ENCODE measurements at regions not wholly inside any gene's neighbourhood (a gene's known extent, or its start where the extent isn't known, plus 50 kb on each side); places are given as distances from the start of the nearest gene placed in this dataset.

DNA sequence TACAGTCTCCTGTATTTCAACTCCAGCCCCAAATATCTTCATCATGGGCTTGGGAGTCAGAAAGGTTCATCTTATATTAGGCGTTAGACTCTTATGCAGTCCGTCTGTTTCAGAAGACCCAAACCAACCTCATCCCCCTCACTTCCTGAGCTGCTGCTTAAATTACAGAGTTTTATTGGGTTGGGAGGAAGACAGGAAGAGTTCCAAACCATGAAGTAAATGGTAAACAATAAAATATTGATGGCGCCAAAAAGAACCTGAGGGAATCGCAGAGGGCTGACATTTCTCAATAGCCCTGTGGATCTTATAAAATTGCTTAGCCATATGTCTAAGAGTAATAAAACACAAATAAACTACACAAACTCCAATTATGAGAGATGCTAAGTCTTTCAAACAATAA is 116.9 kb upstream of the C3orf80 start:
- Histone ChIP-seq H3K4me1 (ENCODE audit: insufficient read depth, low read length, poor library complexity, severe bottlenecking) (peaks cover 15% of the 10 kb centered on the region), H3F3A (ENCODE audit: low read depth) (no peaks in the 10 kb centered on the region), H2AFZ (ENCODE audit: low read length) (peak overlapping the region; percentile 60), H3K9me3 (ENCODE audit: insufficient read depth, low read depth, low read length) (no peaks in the 10 kb centered on the region), H3K4me2 (ENCODE audit: low read depth, low read length, poor library complexity, severe bottlenecking) (peak overlapping the region; percentile 62), H4K20me1 (ENCODE audit: insufficient read depth, low read length, poor library complexity, severe bottlenecking) (no peaks in the 10 kb centered on the region), H3K79me2 (ENCODE audit: insufficient read depth, low read length) (no peaks in the 10 kb centered on the region), H3K4me3 (ENCODE audit: low read length, poor library complexity, severe bottlenecking) (peak overlapping the region; percentile 12), H3K9ac (ENCODE audit: low read depth, low read length, poor library complexity, severe bottlenecking) (no peak overlapping the region), H3K36me3 (ENCODE audit: insufficient read depth, low read length) (no peaks in the 10 kb centered on the region), H3K27me3 (ENCODE audit: insufficient read depth, low read length, poor library complexity, severe bottlenecking) (no peaks in the 10 kb centered on the region), H3K9me2 (replicated peaks; ENCODE audit: low read depth, low read length) (no peaks in the 10 kb centered on the region)
- TF ChIP-seq CTCF (conservative IDR thresholded peaks at IDR 0.05; ENCODE audit: low read length) (no peak), EZH2phosphoT487 (IDR thresholded peaks at IDR 0.05; ENCODE audit: borderline replicate concordance) (no peak)

GRCh38 chr3:160112481-160112880 is 112.7 kb upstream of the C3orf80 start:
- Histone ChIP-seq H3K9me3 (ENCODE audit: insufficient read depth, low read depth, low read length) (no peaks in the 10 kb centered on the region), H4K20me1 (ENCODE audit: insufficient read depth, low read length, poor library complexity, severe bottlenecking) (no peaks in the 10 kb centered on the region), H3K36me3 (ENCODE audit: insufficient read depth, low read length) (no peaks in the 10 kb centered on the region), H3F3A (ENCODE audit: low read depth) (no peaks in the 10 kb centered on the region), H3K4me2 (ENCODE audit: low read depth, low read length, poor library complexity, severe bottlenecking) (no peak overlapping the region), H3K4me1 (ENCODE audit: insufficient read depth, low read length, poor library complexity, severe bottlenecking) (peaks cover 14% of the 10 kb centered on the region), H3K27me3 (ENCODE audit: insufficient read depth, low read length, poor library complexity, severe bottlenecking) (no peaks in the 10 kb centered on the region), H3K9me2 (replicated peaks; ENCODE audit: low read depth, low read length) (no peaks in the 10 kb centered on the region), H3K79me2 (ENCODE audit: insufficient read depth, low read length) (no peaks in the 10 kb centered on the region), H2AFZ (ENCODE audit: low read length) (no peak overlapping the region), H3K9ac (ENCODE audit: low read depth, low read length, poor library complexity, severe bottlenecking) (no peak overlapping the region), H3K4me3 (ENCODE audit: low read length, poor library complexity, severe bottlenecking) (no peak overlapping the region)
- TF ChIP-seq EZH2phosphoT487 (IDR thresholded peaks at IDR 0.05; ENCODE audit: borderline replicate concordance) (no peak), CTCF (conservative IDR thresholded peaks at IDR 0.05; ENCODE audit: low read length) (no peak)

DNA sequence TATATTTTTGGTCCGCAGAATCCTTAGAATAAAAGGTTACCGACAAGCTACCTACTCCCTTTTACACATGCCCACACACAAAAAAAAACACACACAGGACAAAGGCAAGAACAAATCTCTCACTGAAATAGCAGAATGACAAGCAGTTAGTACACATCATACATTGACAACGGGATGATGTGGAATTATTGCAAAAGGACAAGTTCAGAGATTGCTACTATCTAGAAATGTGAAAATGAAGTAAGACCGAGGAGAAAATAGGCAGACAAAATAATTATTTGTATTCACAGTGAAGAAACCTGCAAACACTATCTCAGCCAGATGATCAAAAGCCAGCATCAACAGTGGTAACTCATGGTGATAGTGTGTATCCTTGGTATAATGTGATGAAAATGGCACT is 112.2 kb upstream of the C3orf80 start:
- no peaks in the 10 kb centered on the region for H3K79me2 ChIP-seq (ENCODE audit: insufficient read depth, low read length)
- TF ChIP-seq CTCF (conservative IDR thresholded peaks at IDR 0.05; ENCODE audit: low read length) (no peak), EZH2phosphoT487 (IDR thresholded peaks at IDR 0.05; ENCODE audit: borderline replicate concordance) (no peak)
- H3K27me3 ChIP-seq (ENCODE audit: insufficient read depth, low read length, poor library complexity, severe bottlenecking), result no peaks in the 10 kb centered on the region
- H3K9ac ChIP-seq (ENCODE audit: low read depth, low read length, poor library complexity, severe bottlenecking), result no peak overlapping the region
- no peaks in the 10 kb centered on the region for H4K20me1 ChIP-seq (ENCODE audit: insufficient read depth, low read length, poor library complexity, severe bottlenecking)
- no peak overlapping the region for H3K4me3 ChIP-seq (ENCODE audit: low read length, poor library complexity, severe bottlenecking)
- no peaks in the 10 kb centered on the region for H3K9me3 ChIP-seq (ENCODE audit: insufficient read depth, low read depth, low read length)
- H3K4me2 ChIP-seq (ENCODE audit: low read depth, low read length, poor library complexity, severe bottlenecking), result no peak overlapping the region
- H3F3A ChIP-seq (ENCODE audit: low read depth), result no peaks in the 10 kb centered on the region
- no peak overlapping the region for H2AFZ ChIP-seq (ENCODE audit: low read length)
- no peaks in the 10 kb centered on the region for H3K9me2 ChIP-seq (replicated peaks; ENCODE audit: low read depth, low read length)
- H3K36me3 ChIP-seq (ENCODE audit: insufficient read depth, low read length), result no peaks in the 10 kb centered on the region
- H3K4me1 ChIP-seq (ENCODE audit: insufficient read depth, low read length, poor library complexity, severe bottlenecking), result peaks cover 9% of the 10 kb centered on the region

Data from Loucy (cell line).